H9 (cell line): ENCODE measurements at regions not wholly inside any gene's neighbourhood (a gene's known extent, or its start where the extent isn't known, plus 50 kb on each side); places are given as distances from the start of the nearest gene placed in this dataset.

Experiments
- DNase-seq: peaks from one replicate; pipeline ENCODE4 v3.0.0-alpha.2; 2017
- H2AFZ ChIP-seq: one replicate; pipeline ENCODE4 v1.6.1; 2013; ENCODE audit warnings: mild to moderate bottlenecking, low read length, control low read depth, moderate library complexity
- H2AK5ac ChIP-seq: 2 replicates; pipeline ENCODE4 v1.6.1; 2013; ENCODE audit warnings: low read length, control low read depth, mixed read lengths; ENCODE audit not compliant: insufficient read length
- H2BK120ac ChIP-seq: one replicate; pipeline ENCODE4 v1.6.1; 2013; ENCODE audit warnings: low read depth, mild to moderate bottlenecking, low read length, control low read depth, inconsistent platforms; ENCODE audit not compliant: poor library complexity, severe bottlenecking
- H2BK12ac ChIP-seq: 2 replicates; pipeline ENCODE4 v1.6.1; 2013; ENCODE audit warnings: low read length, control low read depth, mixed read lengths, low read depth; ENCODE audit not compliant: insufficient read length
- H2BK15ac ChIP-seq: 2 replicates; pipeline ENCODE4 v1.6.1; 2013; ENCODE audit warnings: low read depth, low read length, control low read depth
- H2BK20ac ChIP-seq: one replicate; pipeline ENCODE4 v1.6.1; 2013; ENCODE audit warnings: low read depth, mild to moderate bottlenecking, low read length, control low read depth, inconsistent platforms; ENCODE audit not compliant: poor library complexity, severe bottlenecking
- H2BK5ac ChIP-seq: 2 replicates; pipeline ENCODE4 v1.6.1; 2013; ENCODE audit warnings: low read length, control low read depth, mixed read lengths; ENCODE audit not compliant: insufficient read length
- H3K14ac ChIP-seq: 2 replicates; pipeline ENCODE4 v1.6.1; 2013; ENCODE audit warnings: low read length, control low read depth; ENCODE audit not compliant: insufficient read depth
- H3K18ac ChIP-seq: 2 replicates; pipeline ENCODE4 v1.6.1; 2013; ENCODE audit warnings: low read depth, mild to moderate bottlenecking, mixed read lengths, low read length, control low read depth; ENCODE audit not compliant: insufficient read length
- H3K23ac ChIP-seq: 2 replicates; pipeline ENCODE4 v1.6.1; 2013; ENCODE audit warnings: low read length, control low read depth, mixed read lengths, low read depth; ENCODE audit not compliant: insufficient read length
- H3K23me2 ChIP-seq: 2 replicates; pipeline ENCODE4 v1.6.1; 2013; ENCODE audit warnings: low read depth, mild to moderate bottlenecking, mixed read lengths, low read length, control low read depth; ENCODE audit not compliant: insufficient read length, poor library complexity, severe bottlenecking
- H3K27ac ChIP-seq: 2 replicates; pipeline ENCODE4 v1.5.1; 2013; ENCODE audit warnings: low read length, control low read depth, mixed read lengths, low read depth; ENCODE audit not compliant: insufficient read length
- H3K27me3 ChIP-seq: 2 replicates; pipeline ENCODE4 v1.6.1; 2013; ENCODE audit warnings: low read length, control low read depth, inconsistent platforms; ENCODE audit not compliant: insufficient read depth
- H3K4ac ChIP-seq: 2 replicates; pipeline ENCODE4 v1.6.1; 2013; ENCODE audit warnings: low read depth, mild to moderate bottlenecking, control low read depth, inconsistent platforms, low read length, moderate library complexity
- H3K4me1 ChIP-seq: 2 replicates; pipeline ENCODE4 v1.6.1; 2013; ENCODE audit warnings: low read length, control low read depth, inconsistent platforms; ENCODE audit not compliant: insufficient read depth
- H3K4me2 ChIP-seq: 2 replicates; pipeline ENCODE4 v1.6.1; 2013; ENCODE audit warnings: low read length, control low read depth, mixed read lengths; ENCODE audit not compliant: insufficient read length, insufficient read depth
- H3K56ac ChIP-seq: 2 replicates; pipeline ENCODE4 v1.6.1; 2013; ENCODE audit warnings: low read depth, mild to moderate bottlenecking, mixed read lengths, low read length, control low read depth; ENCODE audit not compliant: insufficient read length
- H3K79me1 ChIP-seq: 2 replicates; pipeline ENCODE4 v1.6.1; 2013; ENCODE audit warnings: low read depth, mild to moderate bottlenecking, moderate library complexity, low read length, control low read depth, inconsistent platforms; ENCODE audit not compliant: insufficient read depth, poor library complexity, severe bottlenecking
- H3K79me2 ChIP-seq: 2 replicates; pipeline ENCODE4 v1.6.1; 2013; ENCODE audit warnings: low read length, control low read depth, inconsistent platforms; ENCODE audit not compliant: insufficient read depth
- H3K9ac ChIP-seq: 2 replicates; pipeline ENCODE4 v1.6.1; 2013; ENCODE audit warnings: low read length, control low read depth, mixed read lengths; ENCODE audit not compliant: insufficient read length; ENCODE audit errors: extremely low read depth
- H3K9me3 ChIP-seq: one replicate; pipeline ENCODE4 v1.6.1; 2013; ENCODE audit warnings: low read depth, low read length, inconsistent platforms; ENCODE audit not compliant: control insufficient read depth
- H3T11ph ChIP-seq: one replicate; pipeline ENCODE4 v1.6.1; 2013; ENCODE audit warnings: mild to moderate bottlenecking, low read length, control low read depth, inconsistent platforms
- H4K20me1 ChIP-seq: one replicate; pipeline ENCODE4 v1.6.1; 2013; ENCODE audit not compliant: control insufficient read depth, insufficient read length, insufficient read depth
- H4K5ac ChIP-seq: 2 replicates; pipeline ENCODE4 v1.6.1; 2013; ENCODE audit warnings: low read depth, mild to moderate bottlenecking, mixed read lengths, low read length, control low read depth; ENCODE audit not compliant: insufficient read length
- H4K8ac ChIP-seq: replicated peaks from 2 replicates; pipeline ENCODE4 v1.6.1; 2013; ENCODE audit warnings: low read length, control low read depth, mixed read lengths, low read depth; ENCODE audit not compliant: insufficient read length
- H4K91ac ChIP-seq: 2 replicates; pipeline ENCODE4 v1.6.1; 2013; ENCODE audit warnings: low read depth, mild to moderate bottlenecking, moderate library complexity, mixed read lengths, low read length, control low read depth; ENCODE audit not compliant: insufficient read length
- H3K27ac Mint-ChIP-seq, 3 experiments: 2 replicates in 2 of 3; 3 replicates in 1 of 3; pipeline ENCODE4 v1.8.0; 2020 to 2021; ENCODE audit warnings: mixed read lengths in 3 of 3, mild to moderate bottlenecking in 1 of 3, moderate library complexity in 1 of 3
- H3K27me3 Mint-ChIP-seq: 2 replicates; pipeline ENCODE4 v1.8.0; 2021; ENCODE audit warnings: low read depth, mild to moderate bottlenecking, moderate library complexity, mixed read lengths
- H3K36me3 Mint-ChIP-seq, 3 experiments: 2 replicates in 2 of 3; 3 replicates in 1 of 3; pipeline ENCODE4 v1.8.0; 2020 to 2021; ENCODE audit warnings: low read depth in 3 of 3, mixed read lengths in 3 of 3; ENCODE audit not compliant: insufficient read depth in 1 of 3
- H3K4me1 Mint-ChIP-seq, 2 experiments: 2 replicates each; pipeline ENCODE4 v1.8.0; 2020; ENCODE audit warnings: mixed read lengths in 2 of 2
- H3K4me3 Mint-ChIP-seq, 2 experiments: 2 replicates in 1 of 2; 3 replicates in 1 of 2; pipeline ENCODE4 v1.8.0; 2020 to 2021; ENCODE audit warnings: mild to moderate bottlenecking in 2 of 2, mixed read lengths in 2 of 2, moderate library complexity in 1 of 2
- H3K9me3 Mint-ChIP-seq, 2 experiments: 2 replicates in 1 of 2; 3 replicates in 1 of 2; pipeline ENCODE4 v1.8.0; 2020; ENCODE audit warnings: mild to moderate bottlenecking in 2 of 2, mixed read lengths in 2 of 2, moderate library complexity in 1 of 2
- CTCF ChIP-seq: fragments of 200-600 bp; sonication (generic); conservative IDR thresholded peaks from 3 replicates; pipeline ENCODE4 v1.8.0; 2021; ENCODE audit warnings: antibody characterized with exemption, mild to moderate bottlenecking

- Mint-ChIP-seq H3K9me3 (peaks cover 4 to 16% of the 10 kb centered on the region in 2 experiments; a peak in 4 of 5 replicates), H3K27me3 (no peaks in the 10 kb centered on the region), H3K27ac (no peak overlapping the region), H3K4me1 (no peaks in the 10 kb centered on the region), H3K4me3 (no peak overlapping the region), H3K36me3 (peaks cover 0 to 23% (median 5%) of the 10 kb centered on the region in 3 experiments; a peak in 5 of 7 replicates)
- Histone ChIP-seq H3K4ac (no peak overlapping the region), H3K79me1 (no peaks in the 10 kb centered on the region), H3K79me2 (no peaks in the 10 kb centered on the region), H3K27me3 (no peaks in the 10 kb centered on the region), H3K9me3 (no peaks in the 10 kb centered on the region), H2BK120ac (no peak overlapping the region), H2BK15ac (no peak overlapping the region), H3T11ph (no peak overlapping the region), H3K27ac (no peak overlapping the region), H3K9ac (no peak overlapping the region), H2BK20ac (no peak overlapping the region), H2BK5ac (no peak overlapping the region), H4K8ac (no peak overlapping the region), H4K20me1 (no peaks in the 10 kb centered on the region), H4K91ac (no peak overlapping the region), H3K56ac (no peak overlapping the region), H4K5ac (no peak overlapping the region), H2AK5ac (no peak overlapping the region), H3K4me1 (no peaks in the 10 kb centered on the region), H3K18ac (no peak overlapping the region), H2BK12ac (no peak overlapping the region), H2AFZ (no peak overlapping the region), H3K4me2 (no peak overlapping the region), H3K23me2 (no peaks in the 10 kb centered on the region), H3K14ac (no peak overlapping the region), H3K23ac (no peak overlapping the region)
- no peak for DNase-seq
- TF ChIP-seq CTCF, result no peak
These were observed 115.8 kb upstream of the ANKRD50 start for GRCh38 chr4:124828382-124828781.
